ENCODE measurements at regions not wholly inside any gene's neighbourhood (a gene's known extent, or its start where the extent isn't known, plus 50 kb on each side); places are given as distances from the start of the nearest gene placed in this dataset.

DNA sequence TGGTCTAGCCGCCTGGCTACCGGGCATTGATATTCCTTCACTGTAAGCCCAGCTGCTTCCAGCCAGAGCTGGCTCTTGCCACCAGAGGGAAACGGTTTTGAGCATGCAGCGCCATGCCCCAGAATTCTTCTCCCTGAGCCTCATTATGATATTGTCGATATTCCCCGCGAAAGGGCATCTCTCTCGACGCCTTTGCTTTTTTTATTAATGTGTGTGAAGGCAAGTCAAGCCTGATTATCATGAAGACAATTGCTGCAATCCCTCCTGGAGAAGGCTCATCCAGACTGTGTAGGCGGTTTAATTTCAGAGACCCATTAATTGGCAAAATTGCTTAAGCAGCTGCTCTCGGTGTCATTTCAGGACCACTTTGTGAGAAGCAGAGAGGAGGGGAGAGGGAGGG lies 321.2 kb upstream of the TLE3 start:
- TF ChIP-seq, protein P1, sequence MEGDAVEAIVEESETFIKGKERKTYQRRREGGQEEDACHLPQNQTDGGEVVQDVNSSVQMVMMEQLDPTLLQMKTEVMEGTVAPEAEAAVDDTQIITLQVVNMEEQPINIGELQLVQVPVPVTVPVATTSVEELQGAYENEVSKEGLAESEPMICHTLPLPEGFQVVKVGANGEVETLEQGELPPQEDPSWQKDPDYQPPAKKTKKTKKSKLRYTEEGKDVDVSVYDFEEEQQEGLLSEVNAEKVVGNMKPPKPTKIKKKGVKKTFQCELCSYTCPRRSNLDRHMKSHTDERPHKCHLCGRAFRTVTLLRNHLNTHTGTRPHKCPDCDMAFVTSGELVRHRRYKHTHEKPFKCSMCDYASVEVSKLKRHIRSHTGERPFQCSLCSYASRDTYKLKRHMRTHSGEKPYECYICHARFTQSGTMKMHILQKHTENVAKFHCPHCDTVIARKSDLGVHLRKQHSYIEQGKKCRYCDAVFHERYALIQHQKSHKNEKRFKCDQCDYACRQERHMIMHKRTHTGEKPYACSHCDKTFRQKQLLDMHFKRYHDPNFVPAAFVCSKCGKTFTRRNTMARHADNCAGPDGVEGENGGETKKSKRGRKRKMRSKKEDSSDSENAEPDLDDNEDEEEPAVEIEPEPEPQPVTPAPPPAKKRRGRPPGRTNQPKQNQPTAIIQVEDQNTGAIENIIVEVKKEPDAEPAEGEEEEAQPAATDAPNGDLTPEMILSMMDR (conservative IDR thresholded peaks at IDR 0.05; ENCODE audit: low read depth, low read length), result no peak
- TF ChIP-seq RCOR1 (IDR thresholded peaks at IDR 0.05; ENCODE audit: insufficient replicate concordance, low read length) (no peak), CEBPB (IDR thresholded peaks at IDR 0.05; ENCODE audit: low read depth, low read length) (no peak), MXI1 (IDR thresholded peaks at IDR 0.05; ENCODE audit: borderline replicate concordance, low read depth, low read length) (no peak), POLR2A (IDR thresholded peaks at IDR 0.05; ENCODE audit: low read depth, low read length) (no peak), FOS (IDR thresholded peaks at IDR 0.05; ENCODE audit: low read depth, low read length) (no peak), NFE2L2 (IDR thresholded peaks at IDR 0.05; ENCODE audit: low read depth, low read length) (no peak)
- TF ChIP-seq, protein P2, sequence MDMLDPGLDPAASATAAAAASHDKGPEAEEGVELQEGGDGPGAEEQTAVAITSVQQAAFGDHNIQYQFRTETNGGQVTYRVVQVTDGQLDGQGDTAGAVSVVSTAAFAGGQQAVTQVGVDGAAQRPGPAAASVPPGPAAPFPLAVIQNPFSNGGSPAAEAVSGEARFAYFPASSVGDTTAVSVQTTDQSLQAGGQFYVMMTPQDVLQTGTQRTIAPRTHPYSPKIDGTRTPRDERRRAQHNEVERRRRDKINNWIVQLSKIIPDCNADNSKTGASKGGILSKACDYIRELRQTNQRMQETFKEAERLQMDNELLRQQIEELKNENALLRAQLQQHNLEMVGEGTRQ (IDR thresholded peaks at IDR 0.05; ENCODE audit: low read depth, low read length), result no peak
